Keratinocyte (primary cell): ENCODE measurements at regions not wholly inside any gene's neighbourhood (a gene's known extent, or its start where the extent isn't known, plus 50 kb on each side); places are given as distances from the start of the nearest gene placed in this dataset.

ENCODE experiments used
- DNase-seq: peaks from one replicate; pipeline ENCODE4 v3.0.0-alpha.2; 2011; ENCODE audit warnings: low read depth, missing footprints, low spot score
- FAIRE-seq: peaks from 2 replicates; lab custom pipeline; 2011; peaks lifted over from hg19 to GRCh38; lab: Jason Lieb, UNC
- H2AFZ ChIP-seq: 2 replicates; pipeline ENCODE4 v1.6.0; 2012; ENCODE audit warnings: low read length, control low read depth, inconsistent platforms; ENCODE audit not compliant: control insufficient read depth
- H3K27ac ChIP-seq: 2 replicates; pipeline ENCODE4 v1.5.1; 2011; ENCODE audit warnings: low read length; ENCODE audit not compliant: control insufficient read depth, insufficient read depth
- H3K27me3 ChIP-seq: 3 replicates; pipeline ENCODE4 v1.6.0; 2011; ENCODE audit warnings: low read length; ENCODE audit not compliant: control insufficient read depth, insufficient read depth; ENCODE audit errors: extremely low read depth
- H3K36me3 ChIP-seq, 2 experiments: 2 replicates in 1 of 2; 3 replicates in 1 of 2; pipeline ENCODE4 v1.5.1; 2011; ENCODE audit warnings: low read length in 2 of 2, mild to moderate bottlenecking in 1 of 2; ENCODE audit not compliant: control insufficient read depth in 2 of 2, insufficient read depth in 2 of 2; ENCODE audit errors: extremely low read depth in 1 of 2
- H3K4me1 ChIP-seq: 3 replicates; pipeline ENCODE4 v1.5.1; 2011; ENCODE audit warnings: low read length; ENCODE audit not compliant: control insufficient read depth, insufficient read depth; ENCODE audit errors: extremely low read depth
- H3K4me2 ChIP-seq: 3 replicates; pipeline ENCODE4 v1.6.0; 2011; ENCODE audit warnings: low read depth, low read length; ENCODE audit not compliant: control insufficient read depth, insufficient read depth; ENCODE audit errors: extremely low read depth
- H3K4me3 ChIP-seq, 3 experiments: fragments of 200-600 bp in 1 of 3; sonication (generic) in 1 of 3; 2 replicates in 2 of 3; 3 replicates in 1 of 3; pipeline ENCODE4 v1.5.1; 2011 to 2016; ENCODE audit warnings: low read length in 3 of 3, mild to moderate bottlenecking in 3 of 3, control low read depth in 2 of 3, inconsistent platforms in 1 of 3, low read depth in 1 of 3, mixed read lengths in 1 of 3, mixed run types in 1 of 3, moderate library complexity in 1 of 3; ENCODE audit not compliant: control insufficient read depth in 2 of 3, insufficient read depth in 2 of 3; ENCODE audit errors: extremely low read depth in 1 of 3
- H3K79me2 ChIP-seq: 2 replicates; pipeline ENCODE4 v1.6.0; 2012; ENCODE audit warnings: low read length; ENCODE audit not compliant: control insufficient read depth, insufficient read depth
- H3K9ac ChIP-seq: 3 replicates; pipeline ENCODE4 v1.6.0; 2011; ENCODE audit warnings: low read length; ENCODE audit not compliant: control insufficient read depth, insufficient read depth; ENCODE audit errors: extremely low read depth
- H3K9me1 ChIP-seq: 3 replicates; pipeline ENCODE4 v1.6.0; 2011; ENCODE audit warnings: low read length; ENCODE audit not compliant: control insufficient read depth, insufficient read depth; ENCODE audit errors: extremely low read depth
- H3K9me3 ChIP-seq: 2 replicates; pipeline ENCODE4 v1.5.1; 2012; ENCODE audit warnings: low read depth, low read length; ENCODE audit not compliant: control insufficient read depth
- H4K20me1 ChIP-seq: 3 replicates; pipeline ENCODE4 v1.6.0; 2011; ENCODE audit warnings: low read length; ENCODE audit not compliant: control insufficient read depth, insufficient read depth; ENCODE audit errors: extremely low read depth
- CTCF ChIP-seq, 3 experiments: IDR thresholded peaks in 1 of 3; conservative IDR thresholded peaks in 1 of 3; optimal IDR thresholded peaks in 1 of 3; 2 replicates in 2 of 3; 3 replicates in 1 of 3; pipeline versions ENCODE3 to v1.5.1; 2011; ENCODE audit warnings: low read length in 3 of 3, mild to moderate bottlenecking in 3 of 3, moderate library complexity in 2 of 3, control low read depth in 1 of 3, inconsistent platforms in 1 of 3; ENCODE audit not compliant: insufficient read depth in 2 of 3; ENCODE audit errors: extremely low read depth in 1 of 3
- EZH2 ChIP-seq: IDR thresholded peaks from one replicate; pipeline ENCODE4 v1.6.1; 2012; ENCODE audit warnings: inconsistent platforms, mild to moderate bottlenecking, low read length, moderate library complexity
- dilution Hi-C: fragments of 300-500 bp; cut with MboI; formaldehyde crosslinking; loops from one replicate; pipeline ENCODE4 v1.7.0; 2020; ENCODE audit warnings: low sequenced_read_pairs; ENCODE audit not compliant: extremely low pct_ligation_motif_present

GRCh38 chr6:67757465-67758033, 877.5 kb upstream of the ADGRB3 start:
- FAIRE-seq (no peak), DNase-seq (no peak)
- Histone ChIP-seq H3K9me1 (no peaks in the 10 kb centered on the region), H2AFZ (no peak overlapping the region), H3K27ac (no peak overlapping the region), H3K4me2 (no peak overlapping the region), H3K36me3 (no peaks in the 10 kb centered on the region), H3K9ac (no peak overlapping the region), H3K27me3 (no peaks in the 10 kb centered on the region), H3K4me1 (no peaks in the 10 kb centered on the region), H4K20me1 (no peaks in the 10 kb centered on the region), H3K9me3 (peaks cover 5% of the 10 kb centered on the region), H3K4me3 (no peak overlapping the region), H3K79me2 (no peaks in the 10 kb centered on the region)
- TF ChIP-seq EZH2 (no peak), CTCF (optimal IDR thresholded peaks at IDR 0.05 in 1 of 3, IDR thresholded peaks at IDR 0.05 in 1 of 3, conservative IDR thresholded peaks at IDR 0.05 in 1 of 3; ENCODE audit: extremely low read depth in 1 of 3, insufficient read depth in 2 of 3, low read length in 3 of 3) (no peak)
- dilution Hi-C loops, result no loop called here

GRCh38 chr6:67748521-67748920, 886.6 kb upstream of the ADGRB3 start:
- H3K9ac ChIP-seq, result no peak overlapping the region
- H4K20me1 ChIP-seq, result no peaks in the 10 kb centered on the region
- H3K4me1 ChIP-seq, result no peaks in the 10 kb centered on the region
- dilution Hi-C loops, result no loop called here
- H3K27me3 ChIP-seq, result no peaks in the 10 kb centered on the region
- no peak overlapping the region for H2AFZ ChIP-seq
- H3K4me3 ChIP-seq, result no peak overlapping the region
- H3K36me3 ChIP-seq, result no peaks in the 10 kb centered on the region
- H3K9me1 ChIP-seq, result no peaks in the 10 kb centered on the region
- FAIRE-seq (no peak), DNase-seq (no peak)
- H3K9me3 ChIP-seq, result no peaks in the 10 kb centered on the region
- H3K79me2 ChIP-seq, result no peaks in the 10 kb centered on the region
- H3K27ac ChIP-seq, result no peak overlapping the region
- H3K4me2 ChIP-seq, result no peak overlapping the region
- TF ChIP-seq EZH2 (no peak), CTCF (optimal IDR thresholded peaks at IDR 0.05 in 1 of 3, IDR thresholded peaks at IDR 0.05 in 1 of 3, conservative IDR thresholded peaks at IDR 0.05 in 1 of 3; ENCODE audit: extremely low read depth in 1 of 3, insufficient read depth in 2 of 3, low read length in 3 of 3) (no peak)
